ENCODE measurements at regions not wholly inside any gene's neighbourhood (a gene's known extent, or its start where the extent isn't known, plus 50 kb on each side); places are given as distances from the start of the nearest gene placed in this dataset.
A peak's percentile ranks its signal among the peaks of the same experiment; 100 is the strongest.

DNA sequence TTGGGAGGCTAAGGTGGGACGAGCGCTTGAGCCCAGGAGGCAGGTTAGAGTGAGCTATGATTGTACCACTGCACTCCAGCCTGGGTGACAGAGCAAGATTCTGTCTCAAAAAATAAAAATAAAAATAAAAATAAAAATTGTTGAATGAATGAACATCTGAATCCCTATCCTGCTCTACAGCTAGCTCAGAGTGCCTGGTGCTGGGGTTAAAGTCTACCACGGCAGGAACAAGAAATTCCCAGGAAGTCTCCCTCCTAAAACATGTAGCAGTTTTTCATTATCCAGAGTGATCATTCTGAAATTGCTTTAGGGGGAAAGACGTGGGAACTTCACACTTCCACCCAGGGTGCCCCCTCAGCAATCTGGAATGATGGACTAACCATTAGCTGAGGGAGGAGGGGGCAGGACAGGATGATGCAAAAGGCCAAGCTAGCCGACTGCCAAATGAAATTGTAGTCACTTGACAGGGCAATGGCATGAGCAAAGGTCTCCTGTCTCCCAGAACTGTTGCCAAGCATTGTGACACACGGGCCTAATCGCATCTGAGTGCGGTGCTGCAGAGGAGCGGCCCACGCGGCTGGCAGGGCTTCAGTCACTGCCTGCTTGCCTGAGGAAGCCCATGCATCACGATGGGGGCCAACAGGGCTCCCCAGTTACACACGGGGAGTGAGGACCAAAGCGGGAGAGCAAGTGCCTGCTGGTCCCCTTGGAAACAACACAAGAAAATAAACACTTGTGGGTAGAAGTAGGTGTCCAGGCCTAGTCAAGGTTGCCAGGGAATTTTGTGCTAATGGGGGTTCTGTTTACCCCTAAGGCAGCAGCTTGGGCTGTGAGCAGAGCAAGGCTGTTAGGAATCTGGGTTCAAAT, 85.7 kb downstream of the NENF start:
- no peak overlapping the region for H3K4me3 ChIP-seq

DNA sequence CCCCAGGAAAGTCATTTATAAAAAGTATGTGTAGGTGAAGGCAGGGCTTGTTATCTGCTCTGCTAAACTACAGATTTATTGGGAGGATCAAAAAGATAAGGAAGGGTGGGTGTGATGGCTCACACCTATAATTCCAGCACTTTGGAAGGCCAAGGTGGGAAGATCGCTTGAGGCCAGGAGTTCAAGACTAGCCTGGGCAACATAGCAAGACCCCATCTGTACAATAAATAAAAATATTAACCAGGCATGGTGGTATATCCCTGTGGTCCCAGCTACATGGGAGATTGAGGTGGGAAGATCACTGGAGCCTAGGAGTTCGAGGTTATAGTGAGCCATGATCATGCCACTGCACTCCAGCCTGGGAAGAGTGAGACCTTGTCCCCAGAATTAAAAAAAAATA, 86.4 kb downstream of the NENF start:
- H3K9me3 ChIP-seq = no peaks in the 10 kb centered on the region
- no peaks in the 10 kb centered on the region for H3K36me3 ChIP-seq
- H3K4me3 ChIP-seq = no peak overlapping the region
- H3K27me3 ChIP-seq = no peaks in the 10 kb centered on the region
- DNase-seq = no peak

More for the DNA sequence above, 85.7 kb downstream of the NENF start:
- Histone ChIP-seq H3K27me3 (no peaks in the 10 kb centered on the region), H3K36me3 (no peaks in the 10 kb centered on the region), H3K9me3 (no peaks in the 10 kb centered on the region)
- DNase-seq = peak; percentile 96

DNA sequence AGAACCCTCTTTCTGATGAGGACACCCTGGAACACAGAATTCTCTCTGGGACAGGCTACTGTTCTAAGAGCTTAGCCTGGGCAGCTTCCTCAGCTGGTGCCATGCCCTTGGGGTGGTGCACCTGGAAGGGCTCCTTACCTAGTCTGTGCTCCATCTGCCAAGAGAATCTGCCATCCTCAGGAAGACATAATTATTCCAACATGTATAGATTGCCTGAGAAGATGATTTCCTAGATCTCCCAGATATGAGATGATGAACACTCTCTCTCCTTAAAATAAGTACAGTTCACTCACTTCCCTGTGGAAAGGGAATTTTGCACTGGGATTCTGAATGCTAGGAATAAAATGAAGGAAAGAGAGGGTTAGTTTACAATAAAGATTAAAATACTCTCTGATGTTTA, 87.6 kb downstream of the NENF start:
- no peaks in the 10 kb centered on the region for H3K36me3 ChIP-seq
- H3K27me3 ChIP-seq = no peaks in the 10 kb centered on the region
- no peaks in the 10 kb centered on the region for H3K9me3 ChIP-seq
- DNase-seq = no peak
- H3K4me3 ChIP-seq = no peak overlapping the region

GRCh38 chr1:212520746-212521145, 87.8 kb upstream of the ATF3 start:
- no peak for DNase-seq
- Histone ChIP-seq H3K9me3 (no peaks in the 10 kb centered on the region), H3K4me3 (no peak overlapping the region)

GRCh38 chr1:212525479-212526110, 83.0 kb upstream of the ATF3 start:
- Histone ChIP-seq H3K27me3 (no peaks in the 10 kb centered on the region), H3K9me3 (no peaks in the 10 kb centered on the region), H3K4me3 (no peak overlapping the region), H3K36me3 (no peaks in the 10 kb centered on the region)
- DNase-seq = peak; percentile 19

More at GRCh38 chr1:212520746-212521145, 87.8 kb upstream of the ATF3 start:
- no peaks in the 10 kb centered on the region for H3K27me3 ChIP-seq
- no peaks in the 10 kb centered on the region for H3K36me3 ChIP-seq

DNA sequence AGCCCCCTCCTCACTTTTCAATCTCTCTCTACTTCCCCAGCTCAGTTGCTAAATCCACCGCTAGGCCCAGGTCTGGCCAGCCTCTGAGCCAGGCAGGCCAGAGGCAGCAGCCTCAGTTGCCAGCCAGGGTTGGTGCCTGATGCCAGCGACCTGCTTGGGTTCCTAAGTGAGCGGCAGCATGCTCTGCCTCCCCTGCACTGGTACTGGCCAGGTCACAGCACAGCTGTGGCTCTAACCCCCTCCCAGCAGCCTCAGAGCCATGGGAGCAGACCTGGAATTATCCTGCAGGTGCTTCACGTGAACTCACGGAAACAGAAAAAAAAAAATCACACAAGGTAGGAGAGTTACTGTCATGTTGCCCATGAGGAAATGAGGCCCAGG, 82.5 kb upstream of the ATF3 start:
- no peak for DNase-seq
- no peak overlapping the region for H3K4me3 ChIP-seq
- no peaks in the 10 kb centered on the region for H3K36me3 ChIP-seq

DNA sequence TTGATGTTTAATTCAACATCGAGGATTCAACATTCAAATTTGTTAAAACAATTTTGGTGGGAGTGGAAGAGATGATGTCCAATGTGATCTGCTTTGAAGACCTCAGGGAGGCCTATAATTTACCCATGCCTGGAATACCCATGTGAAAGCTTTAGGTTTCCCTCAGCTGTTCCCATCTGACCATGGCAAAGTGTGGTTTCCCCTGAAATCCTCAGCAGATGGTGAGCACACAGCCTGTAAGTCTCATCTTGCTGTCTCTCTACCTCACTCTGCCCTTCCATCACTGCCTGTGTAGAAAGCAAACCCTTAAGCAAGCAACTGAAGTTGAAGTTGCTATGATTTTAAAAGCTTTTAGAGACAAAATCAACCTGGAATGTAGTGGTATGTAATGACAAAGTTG, 80.1 kb upstream of the ATF3 start:
- no peak for DNase-seq
- Histone ChIP-seq H3K4me3 (no peak overlapping the region), H3K27me3 (no peaks in the 10 kb centered on the region), H3K9me3 (no peaks in the 10 kb centered on the region), H3K36me3 (no peaks in the 10 kb centered on the region)

More for the DNA sequence above, 82.5 kb upstream of the ATF3 start:
- Histone ChIP-seq H3K9me3 (no peaks in the 10 kb centered on the region), H3K27me3 (no peaks in the 10 kb centered on the region)

DNA sequence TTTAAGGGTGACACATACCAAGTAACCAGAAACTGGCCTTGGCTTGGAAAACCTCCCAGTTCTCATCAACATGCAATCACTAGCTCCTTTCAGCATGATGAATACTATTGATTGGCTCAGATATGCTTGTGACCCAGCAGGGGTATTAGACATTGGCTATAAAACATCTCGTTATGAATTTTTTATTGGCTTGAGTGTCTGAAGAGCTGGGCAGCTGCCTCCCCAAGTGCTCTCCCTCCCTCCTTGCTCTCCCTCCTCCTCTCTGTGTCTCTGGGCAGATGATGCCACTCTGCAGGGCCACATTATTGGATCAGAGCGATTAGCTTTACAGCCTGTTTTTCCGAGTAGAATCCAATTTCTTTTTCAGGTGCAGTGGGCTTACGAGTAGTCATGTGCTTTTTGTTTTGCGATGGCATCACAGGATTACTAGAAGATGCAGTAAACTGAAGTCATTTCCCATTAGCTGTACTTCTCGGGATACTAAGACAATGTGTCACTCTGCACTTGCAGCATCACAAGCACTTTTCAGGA, 79.3 kb upstream of the ATF3 start:
- H3K4me3 ChIP-seq = no peak overlapping the region
- no peaks in the 10 kb centered on the region for H3K27me3 ChIP-seq
- DNase-seq = peak; percentile 77
- no peaks in the 10 kb centered on the region for H3K36me3 ChIP-seq
- H3K9me3 ChIP-seq = no peaks in the 10 kb centered on the region

- Histone ChIP-seq H3K27me3 (no peaks in the 10 kb centered on the region), H3K4me3 (no peak overlapping the region), H3K36me3 (no peaks in the 10 kb centered on the region), H3K9me3 (no peaks in the 10 kb centered on the region; the same call in 1 of the 2 replicates)
- no peak for DNase-seq
These were observed 77.3 kb upstream of the ATF3 start for GRCh38 chr1:212531267-212531666.

GRCh38 chr1:212531796-212532195, 76.8 kb upstream of the ATF3 start:
- Histone ChIP-seq H3K27me3 (no peaks in the 10 kb centered on the region), H3K9me3 (no peaks in the 10 kb centered on the region; the same call in 1 of the 2 replicates), H3K36me3 (no peaks in the 10 kb centered on the region), H3K4me3 (no peak overlapping the region)
- DNase-seq = no peak

DNA sequence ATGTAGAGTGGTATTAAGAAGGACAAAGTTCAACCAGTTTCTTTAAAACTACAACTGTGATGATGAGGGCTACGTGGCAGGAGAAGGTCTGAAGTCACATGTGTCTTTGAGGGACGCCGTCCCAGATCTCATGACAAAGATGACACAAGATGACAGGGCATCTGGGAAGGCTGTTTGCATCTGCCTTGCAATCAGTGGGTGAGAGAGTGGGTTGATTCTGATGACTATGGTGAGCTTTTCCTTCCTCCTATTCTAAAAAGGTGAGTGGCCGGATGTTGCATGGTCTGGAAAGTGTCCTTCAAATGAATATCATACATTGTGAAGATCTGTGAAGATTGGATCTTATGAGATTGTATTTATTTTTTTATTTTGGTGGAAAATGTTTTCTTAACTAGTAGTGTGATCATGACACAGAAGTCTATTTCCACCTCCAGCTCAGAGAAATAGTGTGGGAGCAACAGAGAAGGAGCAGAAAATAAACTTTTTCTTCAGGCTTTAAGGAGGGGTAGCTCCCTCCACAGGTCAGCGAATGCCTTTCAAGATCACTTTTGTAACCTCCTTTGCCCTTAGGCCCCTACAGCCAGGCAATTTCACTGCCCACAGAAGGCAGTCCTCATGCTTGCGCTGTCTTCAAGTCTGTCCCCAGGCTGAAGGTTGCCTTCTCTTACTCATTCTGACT, 76.0 kb upstream of the ATF3 start:
- no peak for DNase-seq
- Histone ChIP-seq H3K27me3 (no peaks in the 10 kb centered on the region), H3K4me3 (no peak overlapping the region), H3K36me3 (no peaks in the 10 kb centered on the region), H3K9me3 (peaks cover 5% of the 10 kb centered on the region; the same call in 1 of the 2 replicates)

GRCh38 chr1:212533148-212533517, 75.4 kb upstream of the ATF3 start:
- Histone ChIP-seq H3K27me3 (no peaks in the 10 kb centered on the region), H3K4me3 (no peak overlapping the region), H3K36me3 (no peaks in the 10 kb centered on the region), H3K9me3 (peaks cover 10% of the 10 kb centered on the region; the same call in 1 of the 2 replicates)
- no peak for DNase-seq

DNA sequence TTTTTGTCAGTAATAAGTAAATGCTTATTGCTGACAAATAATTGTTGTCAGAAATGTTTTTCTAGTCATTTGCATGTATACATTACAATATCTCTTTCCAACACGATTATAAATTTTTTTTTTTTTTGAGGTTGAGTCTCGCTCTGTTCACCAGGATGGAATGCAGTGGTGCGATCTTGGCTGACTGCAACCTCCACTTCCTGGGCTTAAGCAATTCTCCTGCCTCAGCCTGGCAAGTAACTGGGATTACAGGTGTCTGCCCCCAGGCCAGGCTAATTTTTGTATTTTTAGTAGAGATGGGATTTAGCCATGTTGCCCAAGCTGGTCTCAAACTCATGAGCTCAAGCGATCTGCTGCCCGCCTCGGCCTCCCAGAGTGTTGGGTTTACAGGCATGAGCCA, 72.0 kb upstream of the ATF3 start:
- Histone ChIP-seq H3K36me3 (no peaks in the 10 kb centered on the region), H3K27me3 (no peaks in the 10 kb centered on the region), H3K4me3 (no peak overlapping the region), H3K9me3 (peaks cover 10% of the 10 kb centered on the region; the same call in 1 of the 2 replicates)
- DNase-seq = no peak

DNA sequence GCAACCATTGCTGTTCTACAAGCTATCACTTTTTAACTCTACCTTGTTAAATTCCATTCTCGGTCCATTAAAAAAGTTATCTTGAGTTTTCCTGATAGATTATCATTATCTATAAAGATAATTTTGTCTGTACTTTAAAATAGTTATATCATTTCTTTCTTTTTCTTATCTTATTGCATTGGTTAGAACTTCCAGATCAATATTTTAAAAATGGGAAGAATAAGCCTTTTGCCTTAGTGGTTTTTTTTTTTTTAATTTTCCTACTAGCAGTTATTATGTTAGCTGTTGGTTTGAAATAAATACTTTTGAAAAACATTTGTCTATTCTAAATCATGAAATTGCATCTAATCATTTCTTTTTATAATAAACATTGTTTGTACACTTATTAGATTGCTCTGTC, 71.0 kb upstream of the ATF3 start:
- Histone ChIP-seq H3K4me3 (no peak overlapping the region), H3K36me3 (no peaks in the 10 kb centered on the region), H3K9me3 (peaks cover 10% of the 10 kb centered on the region; the same call in 1 of the 2 replicates), H3K27me3 (no peaks in the 10 kb centered on the region)
- no peak for DNase-seq

DNA sequence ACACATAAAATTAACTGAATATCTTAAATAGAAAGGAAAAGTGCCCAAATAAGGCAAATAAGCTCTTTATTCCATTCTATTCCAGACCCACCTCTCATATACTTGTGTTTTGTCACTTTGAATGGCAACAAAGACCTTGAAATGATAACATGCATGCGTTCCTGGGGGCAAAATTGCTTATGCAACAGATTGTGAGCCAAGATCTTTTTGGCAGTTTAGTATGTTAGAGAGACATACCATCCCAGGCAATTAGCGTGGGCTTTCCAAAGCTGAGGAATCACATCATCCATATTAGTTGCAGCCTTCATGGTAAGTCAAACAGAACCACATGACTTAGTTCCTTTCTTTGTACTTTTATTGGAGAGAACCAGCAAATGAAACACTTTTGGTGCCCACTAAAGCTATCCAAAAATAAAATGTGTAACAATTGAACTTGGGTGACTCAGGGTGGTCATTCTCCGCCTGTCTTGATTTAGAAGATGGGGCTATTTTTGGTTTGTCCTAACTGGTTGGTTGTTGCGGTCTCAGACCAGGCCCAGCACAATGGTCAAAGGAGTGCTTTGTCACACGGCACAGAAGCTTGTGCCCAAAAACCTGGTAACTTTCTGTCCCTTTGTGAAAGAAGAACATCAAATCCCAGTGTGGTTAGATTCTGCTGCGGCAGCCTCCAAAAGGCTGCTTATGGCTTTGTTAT, 68.7 kb upstream of the ATF3 start:
- peaks cover 10% of the 10 kb centered on the region; the same call in 1 of the 2 replicates for H3K9me3 ChIP-seq
- H3K4me3 ChIP-seq = no peak overlapping the region
- H3K36me3 ChIP-seq = no peaks in the 10 kb centered on the region
- DNase-seq = no peak
- H3K27me3 ChIP-seq = no peaks in the 10 kb centered on the region

GRCh38 chr1:212542761-212543187, 65.8 kb upstream of the ATF3 start:
- H3K9me3 ChIP-seq = peaks cover 4% of the 10 kb centered on the region; the same call in 1 of the 2 replicates
- no peak for DNase-seq
- H3K36me3 ChIP-seq = no peaks in the 10 kb centered on the region
- no peak overlapping the region for H3K4me3 ChIP-seq
- H3K27me3 ChIP-seq = no peaks in the 10 kb centered on the region
